GF-D8 (cell line): ENCODE measurements at regions not wholly inside any gene's neighbourhood (a gene's known extent, or its start where the extent isn't known, plus 50 kb on each side); places are given as distances from the start of the nearest gene placed in this dataset.

Experiments used
- DNase-seq: peaks from one replicate; lab custom pipeline; 2025; lab: John Stamatoyannopoulos, UW

DNA sequence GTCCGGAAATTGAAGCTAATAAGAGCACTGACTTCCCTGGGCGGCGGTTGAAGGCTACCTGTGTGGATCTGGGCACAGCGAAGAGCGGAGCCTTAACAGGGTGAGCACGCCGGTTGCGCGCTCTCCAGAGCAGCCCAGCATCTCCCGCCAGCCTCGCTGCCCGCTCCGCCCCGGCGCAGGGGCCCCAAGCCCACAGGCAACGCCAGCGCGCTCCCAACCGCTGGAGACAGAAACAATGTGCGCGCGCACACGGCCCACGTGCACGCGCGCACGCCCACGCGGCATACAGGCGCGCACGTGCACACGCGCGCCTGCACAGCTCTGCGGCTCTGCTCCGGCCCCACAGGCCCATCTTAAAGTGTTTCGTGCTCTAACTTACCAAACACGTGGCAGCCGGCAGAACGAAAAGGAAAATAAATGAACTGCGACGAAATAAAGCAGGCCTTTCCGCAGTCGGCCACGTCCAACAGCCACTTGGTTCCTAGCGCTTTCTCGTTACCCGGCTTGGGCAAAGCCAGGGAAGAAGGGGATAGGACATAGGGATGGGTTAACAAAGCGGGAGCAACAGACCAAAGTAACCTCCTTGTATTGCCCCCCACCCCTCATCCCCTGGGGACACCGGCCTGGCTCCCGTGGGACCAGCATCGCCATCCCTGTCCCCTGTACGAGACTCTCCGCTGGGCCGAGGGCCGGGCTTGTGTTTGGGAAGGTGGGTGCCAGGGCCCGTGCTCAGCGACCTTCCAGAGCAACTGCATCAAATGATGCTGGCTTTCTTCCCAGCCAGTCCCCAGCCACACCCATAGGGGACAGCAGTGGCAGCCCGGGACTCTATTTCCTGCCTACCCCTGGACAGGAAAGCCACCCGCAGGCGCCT lies 203.7 kb downstream of the ABHD5 start:
- no peak for DNase-seq

DNA sequence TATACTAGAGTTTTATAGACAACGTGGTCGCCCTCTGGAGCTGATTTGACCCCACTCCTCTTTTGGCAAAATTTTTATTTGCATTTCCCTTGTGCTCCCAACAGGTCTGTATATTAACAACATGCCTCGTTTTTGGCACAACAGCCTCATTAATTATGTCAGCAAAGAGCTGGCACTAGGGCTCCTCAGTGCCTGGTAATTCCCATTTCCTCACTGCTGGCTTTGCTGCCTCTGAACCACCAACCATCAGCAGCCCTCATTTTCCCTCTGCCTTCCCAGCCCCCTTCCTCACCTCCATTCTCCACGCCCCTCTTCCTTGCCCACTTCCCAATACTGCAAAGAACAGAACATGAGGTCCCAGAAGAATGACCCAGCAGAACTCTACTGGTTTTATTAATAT lies 204.8 kb downstream of the ABHD5 start:
- no peak for DNase-seq

- no peak for DNase-seq
Measured at GRCh38 chr3:43902415-43902814, 211.7 kb downstream of the ABHD5 start.

- DNase-seq = no peak
Measured at GRCh38 chr3:43905157-43905556, 214.4 kb downstream of the ABHD5 start.

- no peak for DNase-seq
Measured at GRCh38 chr3:43906849-43907507, 216.2 kb downstream of the ABHD5 start.

- no peak for DNase-seq
Measured at GRCh38 chr3:43907508-43907858, 216.7 kb downstream of the ABHD5 start.

DNA sequence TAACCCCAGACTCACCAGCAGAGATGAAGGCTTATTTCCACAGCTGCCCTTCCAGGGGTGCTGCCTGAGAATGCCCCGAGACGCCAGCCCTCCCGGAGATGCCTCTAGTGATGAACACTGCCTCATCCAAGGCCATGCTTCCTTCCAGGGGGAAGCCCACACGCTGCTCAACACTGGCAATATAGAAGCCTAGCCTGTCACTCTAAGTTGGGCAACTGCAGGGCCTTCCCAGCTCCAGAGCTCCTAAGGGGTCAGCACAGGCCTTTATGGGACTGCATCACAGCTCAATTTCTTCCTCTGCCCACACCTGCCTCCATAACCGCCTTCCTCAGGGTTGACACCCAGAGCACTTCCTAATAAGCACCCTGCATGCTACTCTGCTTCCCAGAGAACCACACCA lies 217.7 kb downstream of the ABHD5 start:
- no peak for DNase-seq

- DNase-seq = no peak
Measured at GRCh38 chr3:43909149-43909548, 218.4 kb downstream of the ABHD5 start.

GRCh38 chr3:43910750-43911149 lies 220.0 kb downstream of the ABHD5 start:
- no peak for DNase-seq

- no peak for DNase-seq
Measured at GRCh38 chr3:43913036-43913948, 222.6 kb downstream of the ABHD5 start.

GRCh38 chr3:43914269-43914668 lies 223.5 kb downstream of the ABHD5 start:
- DNase-seq = no peak

GRCh38 chr3:43915546-43915945 lies 224.8 kb downstream of the ABHD5 start:
- DNase-seq = no peak

- DNase-seq = no peak
Measured at GRCh38 chr3:43917361-43917760, 226.6 kb downstream of the ABHD5 start.

DNA sequence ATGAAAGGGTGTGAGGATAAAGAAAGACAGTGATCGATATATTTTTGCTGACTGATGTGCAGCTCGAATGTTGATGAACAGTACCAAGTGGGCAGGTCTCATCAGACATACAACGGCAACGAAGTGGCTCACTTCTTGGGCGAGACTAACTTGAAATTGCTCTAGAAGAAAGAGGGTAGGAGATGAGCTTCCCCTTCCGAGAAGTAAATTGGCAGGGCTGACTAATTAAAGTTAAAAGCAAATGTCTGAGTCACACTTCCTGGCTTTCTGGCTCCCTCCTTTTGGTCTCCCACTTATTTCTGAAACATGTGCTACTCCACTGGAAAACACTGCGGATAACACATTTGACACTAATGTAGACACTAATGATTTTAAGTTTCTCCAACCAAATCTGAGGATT lies 228.3 kb downstream of the ABHD5 start:
- DNase-seq = no peak

DNA sequence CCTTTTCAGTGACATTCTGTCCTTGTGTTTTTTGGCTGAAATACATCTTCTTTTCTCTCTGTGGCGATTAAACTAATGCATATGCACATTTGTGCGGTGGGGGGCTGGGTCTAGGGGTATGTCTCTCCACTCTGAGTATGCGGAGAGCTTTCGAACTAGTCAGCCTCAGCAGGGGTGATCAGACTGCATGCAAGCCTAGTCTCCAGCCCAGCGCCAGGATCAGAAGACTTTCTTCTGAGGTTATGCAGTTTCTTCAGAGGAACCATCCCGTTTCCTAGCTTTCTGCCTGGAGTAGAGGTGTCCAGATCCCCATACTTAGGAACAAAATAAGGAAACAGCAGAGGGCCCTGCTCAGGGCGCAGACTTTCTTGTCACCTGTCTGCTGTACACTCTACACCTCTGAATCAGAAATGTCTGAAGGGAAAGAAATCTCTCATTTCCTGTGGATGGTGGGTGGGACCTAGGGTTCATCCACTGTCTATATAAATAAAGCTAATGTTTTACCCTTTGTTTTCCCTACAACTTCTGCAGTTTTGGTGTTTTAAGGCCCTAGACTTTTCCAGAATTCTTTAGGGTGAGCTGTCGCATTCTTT lies 230.4 kb downstream of the ABHD5 start:
- DNase-seq = no peak

- DNase-seq = no peak
Measured at GRCh38 chr3:43922374-43922773, 231.6 kb downstream of the ABHD5 start.

DNA sequence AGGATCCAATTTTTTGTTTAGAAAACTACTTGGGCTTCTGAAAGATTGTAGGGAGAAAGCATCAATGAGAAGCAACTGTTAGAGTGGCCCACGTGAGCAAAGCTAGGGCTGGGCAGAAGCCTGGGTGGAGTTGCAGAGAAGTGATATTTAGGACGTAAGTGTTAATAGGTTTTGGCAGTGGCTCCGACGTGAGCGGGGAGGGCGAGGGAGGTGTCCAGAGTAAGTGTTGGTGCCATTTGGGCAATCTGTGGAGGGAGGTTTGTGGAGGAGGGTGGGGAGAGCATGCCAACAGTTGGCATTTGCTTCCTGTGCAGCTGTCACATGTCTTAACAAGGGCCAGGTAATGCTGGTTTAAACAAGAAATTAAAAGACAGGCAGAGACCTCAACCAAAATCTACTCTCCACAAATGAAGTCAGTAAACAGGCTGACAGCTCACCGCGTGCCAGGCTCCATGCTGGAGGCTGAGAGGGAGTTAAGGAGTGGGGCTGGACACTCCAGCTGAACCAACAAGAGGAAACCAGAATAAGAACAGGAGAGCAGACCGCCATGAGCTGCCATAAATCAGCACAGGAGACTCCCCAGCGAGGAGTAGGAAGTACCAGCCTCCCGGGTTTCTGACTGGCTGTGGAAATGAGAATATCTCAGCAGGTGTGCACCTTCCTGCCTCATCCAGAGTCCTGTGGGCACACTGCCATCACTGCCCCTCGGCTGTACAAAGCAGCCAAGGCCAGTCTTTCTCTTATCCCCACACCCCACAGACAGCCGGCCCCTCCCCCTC lies 232.6 kb downstream of the ABHD5 start:
- DNase-seq = no peak

- no peak for DNase-seq
Measured at GRCh38 chr3:43926055-43926454, 235.3 kb downstream of the ABHD5 start.

DNA sequence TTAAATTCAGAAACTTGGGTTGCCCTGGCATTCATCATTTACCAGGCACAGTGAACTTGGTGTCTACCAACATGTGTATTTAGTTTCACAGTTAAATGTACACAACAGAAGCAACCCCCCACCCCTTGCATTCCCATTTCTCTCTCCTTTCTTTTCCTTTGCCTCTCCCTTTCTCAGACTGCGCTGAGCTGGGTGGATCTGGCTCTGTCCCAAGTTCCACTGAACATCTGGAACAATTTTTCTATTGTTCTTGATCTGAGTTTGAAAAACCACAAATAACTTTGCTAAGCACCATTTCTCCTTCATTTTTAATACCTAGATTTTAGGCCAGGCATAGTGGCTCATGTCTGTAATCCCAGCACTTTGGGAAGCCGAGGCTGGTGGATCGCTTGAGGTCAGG lies 242.2 kb downstream of the ABHD5 start:
- DNase-seq = no peak

DNA sequence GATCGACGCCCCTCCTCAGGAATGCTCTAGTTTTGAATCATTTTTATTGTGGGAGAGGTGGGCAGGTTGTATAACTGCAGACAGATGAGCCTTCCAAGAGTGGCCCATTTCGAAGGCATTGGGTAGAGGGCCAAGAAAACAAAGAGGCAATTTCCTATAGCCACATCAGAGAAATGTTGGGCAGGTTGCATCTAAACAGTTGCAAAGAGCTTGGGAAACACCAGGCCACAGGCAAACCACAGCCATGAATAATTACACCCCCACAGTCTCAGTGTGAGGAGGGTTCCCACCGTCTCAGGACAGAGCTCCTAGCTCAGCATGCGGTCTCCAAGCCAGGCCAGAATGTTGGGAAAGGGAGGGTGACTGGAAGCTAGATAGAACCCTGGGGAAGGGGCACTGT lies 257.3 kb downstream of the ABHD5 start:
- DNase-seq = no peak

GRCh38 chr3:43949594-43949993 lies 258.9 kb downstream of the ABHD5 start:
- no peak for DNase-seq
